Fibroblast of skin of left biceps (primary cell): ENCODE measurements at regions not wholly inside any gene's neighbourhood (a gene's known extent, or its start where the extent isn't known, plus 50 kb on each side); places are given as distances from the start of the nearest gene placed in this dataset.

Experiments
- DNase-seq, 2 experiments: peaks; one replicate each; pipeline ENCODE4 v3.0.0-alpha.2; 2013; ENCODE audit warnings: low read depth in 2 of 2

DNA sequence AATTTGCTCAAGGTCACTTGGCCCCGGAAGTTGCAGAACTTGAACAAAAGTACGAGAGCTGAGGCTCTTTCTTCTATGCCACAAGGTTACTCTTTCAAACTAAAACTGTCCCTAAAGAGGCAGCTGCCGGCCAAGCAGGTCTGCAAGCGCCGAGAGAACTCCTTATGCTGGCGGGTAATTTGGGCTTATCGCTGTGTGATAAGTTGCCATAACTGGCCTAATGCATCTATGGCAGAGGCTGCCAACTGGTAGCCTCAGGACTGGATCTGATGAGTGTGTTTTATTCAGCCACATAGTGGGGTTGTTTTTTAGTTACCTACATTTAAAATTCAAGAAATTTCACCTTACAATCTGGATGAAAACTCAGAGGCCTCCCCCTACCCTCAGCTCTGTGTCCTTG is 68.1 kb upstream of the SPOCK1 start:
- DNase-seq = no peak

DNA sequence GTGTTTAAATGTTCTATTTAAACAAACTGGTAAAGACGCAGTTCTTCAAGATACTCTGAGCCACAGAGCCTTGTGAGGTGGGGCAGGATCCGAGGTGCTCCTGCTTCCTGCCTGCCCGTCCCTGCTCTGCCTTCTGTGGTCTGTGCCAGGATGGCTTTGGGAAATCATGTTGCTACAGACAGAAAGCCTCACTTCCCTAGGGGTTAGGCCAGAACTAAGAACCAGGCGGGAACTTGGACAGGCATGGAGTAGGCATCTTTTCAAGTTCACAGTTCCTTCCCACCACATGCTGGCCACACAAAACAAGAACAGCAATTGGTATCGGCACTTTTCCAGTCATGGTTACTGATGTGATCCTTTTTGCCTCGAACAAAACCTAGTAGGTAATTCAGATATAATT is 67.7 kb upstream of the SPOCK1 start:
- DNase-seq = no peak

DNA sequence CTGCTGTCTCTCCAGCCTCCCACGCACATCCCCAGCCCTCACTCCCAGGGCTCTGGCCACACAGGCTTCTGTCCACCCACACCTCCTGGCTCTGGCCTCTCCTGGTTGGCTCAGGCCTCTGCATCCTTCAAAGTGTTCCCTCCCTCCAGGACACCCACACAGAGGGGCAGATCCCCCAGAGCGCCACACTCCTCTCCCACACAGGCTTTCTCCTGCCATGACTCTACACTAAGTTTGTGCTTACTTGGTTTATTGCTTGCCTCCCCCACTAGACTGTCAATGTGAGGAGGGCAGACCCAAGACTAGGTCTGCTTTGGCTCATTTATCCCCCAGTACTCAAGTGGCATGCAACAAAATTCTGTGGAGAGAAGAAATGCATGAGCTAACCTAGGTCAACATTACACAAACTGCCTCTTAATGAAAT is 67.0 kb upstream of the SPOCK1 start:
- no peak for DNase-seq

DNA sequence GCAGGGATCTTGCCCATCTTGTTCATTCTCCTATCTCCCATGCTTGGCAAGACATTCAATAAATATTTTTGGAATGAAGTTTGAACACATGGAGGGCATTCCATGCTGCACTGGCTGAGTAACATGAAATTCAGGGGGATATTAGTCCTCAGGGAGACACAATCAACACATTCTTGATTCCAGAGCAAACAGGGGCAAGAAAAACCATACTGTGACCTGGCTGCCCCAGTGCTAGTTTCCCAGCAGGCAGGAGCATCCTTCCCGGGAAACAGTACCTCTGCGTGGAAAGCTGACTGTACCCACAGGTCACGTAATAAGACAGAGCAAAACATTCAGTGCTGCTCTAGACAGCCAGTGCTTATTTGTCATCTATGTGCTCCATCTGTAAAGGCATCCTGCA is 66.3 kb upstream of the SPOCK1 start:
- DNase-seq = peak in 1 of 2 experiments; percentile 35

DNA sequence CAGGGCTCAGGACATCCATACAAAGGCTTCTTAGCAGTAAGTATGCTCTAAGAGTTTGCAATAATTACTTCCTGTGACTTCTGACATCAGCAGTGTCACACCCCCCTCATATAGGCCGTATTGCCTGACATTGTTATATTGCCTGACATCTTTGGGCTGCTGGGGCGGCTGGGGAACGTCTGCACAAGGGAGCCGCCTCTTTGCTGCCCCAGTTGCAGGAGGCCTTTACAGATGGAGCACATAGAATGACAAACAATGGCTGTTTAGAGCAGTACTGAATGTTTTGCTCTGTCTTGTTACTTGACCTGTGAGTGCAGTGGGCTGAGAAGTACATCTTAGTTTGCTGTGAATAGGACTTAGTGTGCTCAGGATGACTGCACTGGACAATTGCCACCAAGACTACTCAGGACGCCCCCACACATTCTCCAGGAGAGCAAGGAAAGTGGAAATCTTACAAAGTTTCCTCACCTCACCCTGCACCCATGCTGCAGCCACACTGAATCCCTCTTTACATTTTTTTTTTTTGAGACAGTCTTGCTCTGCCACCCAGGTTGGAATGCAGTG is 65.4 kb upstream of the SPOCK1 start:
- DNase-seq = no peak

DNA sequence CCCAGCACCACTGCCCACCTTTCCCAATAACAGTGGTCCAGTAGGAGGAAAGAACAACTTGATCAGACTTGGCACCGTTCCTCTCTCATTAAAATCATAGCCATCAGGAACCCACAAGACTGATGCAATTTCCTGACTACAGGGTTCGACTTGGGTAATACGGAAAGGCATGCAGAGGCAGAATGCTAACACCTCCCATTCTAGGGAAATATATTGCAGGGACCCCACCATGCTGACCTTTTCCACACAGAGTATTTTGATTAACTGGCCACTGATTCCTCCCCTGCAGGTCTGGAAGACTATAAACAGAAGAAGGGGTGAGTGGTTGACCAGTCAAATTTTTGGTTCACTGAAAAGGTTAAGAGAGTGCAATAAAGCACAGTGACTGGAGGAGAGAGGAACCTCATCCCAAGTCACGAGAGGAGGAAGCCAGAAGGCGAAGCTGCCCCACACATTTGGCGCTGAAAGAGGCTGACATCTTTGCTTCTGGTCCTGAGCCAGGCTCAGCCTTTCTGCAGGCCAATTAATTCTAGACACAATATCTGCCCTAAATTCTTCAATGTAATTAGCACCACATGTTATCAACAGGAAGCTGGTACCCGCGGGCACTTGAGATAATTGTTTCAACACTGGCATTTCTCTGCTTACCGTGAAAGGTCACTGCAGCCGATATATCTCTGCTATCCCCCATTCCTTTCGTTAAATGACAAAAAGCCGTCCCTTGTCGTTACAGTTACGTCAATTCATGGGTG is 64.7 kb upstream of the SPOCK1 start:
- peak; percentile 91 to 94 for DNase-seq

DNA sequence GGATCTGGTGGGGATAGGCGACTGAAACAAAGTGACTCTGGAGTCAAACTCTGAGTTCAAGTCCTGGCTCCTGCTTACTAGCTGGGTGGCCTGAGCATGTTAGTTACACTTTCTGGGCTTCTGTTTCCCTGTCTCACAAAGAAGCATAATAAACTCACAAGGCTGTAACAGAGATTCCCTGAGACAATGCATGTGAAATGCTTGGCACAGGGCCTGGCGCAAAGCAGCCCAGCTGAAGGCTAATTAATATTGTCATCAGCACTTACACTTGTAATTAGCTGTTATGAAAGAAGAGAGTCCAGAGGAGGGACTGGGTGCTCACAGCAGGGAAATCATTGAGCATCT is 64.1 kb upstream of the SPOCK1 start:
- DNase-seq = no peak

DNA sequence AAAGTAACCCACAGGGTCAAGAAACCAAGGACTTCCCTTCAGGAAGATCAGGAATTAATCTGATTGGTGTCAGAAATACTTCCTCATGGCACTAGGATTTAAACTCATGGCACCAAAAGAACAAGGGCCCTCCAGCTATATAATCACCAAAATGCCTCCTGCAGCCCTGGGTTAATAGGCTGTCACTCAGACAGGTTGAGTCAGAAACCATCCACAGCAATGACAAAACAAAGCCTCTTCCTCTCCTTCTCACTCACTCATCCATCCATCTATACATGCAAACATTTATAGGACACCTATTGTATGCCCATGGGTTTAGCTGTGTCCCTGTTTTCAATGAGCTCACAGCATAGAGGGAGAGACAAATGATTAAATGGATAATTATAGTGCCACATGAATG is 62.5 kb upstream of the SPOCK1 start:
- DNase-seq = no peak

DNA sequence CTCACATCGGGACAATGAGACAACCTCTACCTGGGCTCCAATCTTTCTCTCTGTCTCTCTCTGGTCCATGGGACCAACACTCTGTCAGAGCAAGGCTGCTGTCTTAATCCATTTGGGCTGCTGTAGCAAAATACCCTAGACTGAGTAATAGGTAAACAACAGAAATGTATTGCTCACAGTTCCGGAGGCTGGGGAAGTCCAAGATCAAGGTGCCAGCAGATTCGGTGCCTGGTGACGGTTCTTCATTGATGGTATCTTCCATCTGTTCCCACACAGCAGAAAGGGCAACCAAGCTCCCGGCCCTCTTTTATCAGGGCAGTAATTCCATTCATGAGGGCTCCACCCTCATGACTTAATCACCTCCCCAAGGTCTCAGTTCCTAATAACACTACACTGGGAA is 61.3 kb upstream of the SPOCK1 start:
- no peak for DNase-seq
